ENCODE measurements at regions not wholly inside any gene's neighbourhood (a gene's known extent, or its start where the extent isn't known, plus 50 kb on each side); places are given as distances from the start of the nearest gene placed in this dataset.
"Not testable (repeated sequence)": the region's sequence is repeated elsewhere in the genome, so short reads cannot be mapped to it uniquely, and the experiment has no call there.

GRCh38 chr9:40592406-40592805, 536.1 kb downstream of the FOXD4L6 start:
- CTCF ChIA-PET, POLR2A ChIA-PET: not testable (repeated sequence)
- H3K36me3 Mint-ChIP-seq: peaks cover 12% of the 10 kb centered on the region

GRCh38 chr9:40591915-40592314, 536.6 kb downstream of the FOXD4L6 start:
- POLR2A ChIA-PET, CTCF ChIA-PET, H3K27ac Mint-ChIP-seq, H3K4me1 Mint-ChIP-seq, ATAC-seq, H3K4me3 Mint-ChIP-seq: not testable (repeated sequence)
- Mint-ChIP-seq H3K9me3 (peaks cover 12% of the 10 kb centered on the region), H3K36me3 (peaks cover 12% of the 10 kb centered on the region), H3K27me3 (ENCODE audit: low read depth) (peaks cover 42% of the 10 kb centered on the region)
- peak; percentile 12 for DNase-seq (ENCODE audit: low spot score)

More at GRCh38 chr9:40592406-40592805, 536.1 kb downstream of the FOXD4L6 start:
- not testable (repeated sequence) for ATAC-seq; H3K27ac Mint-ChIP-seq; H3K4me1 Mint-ChIP-seq; H3K4me3 Mint-ChIP-seq; DNase-seq (ENCODE audit: low spot score)
- H3K27me3 Mint-ChIP-seq (ENCODE audit: low read depth): peaks cover 45% of the 10 kb centered on the region
- peaks cover 12% of the 10 kb centered on the region for H3K9me3 Mint-ChIP-seq

DNA sequence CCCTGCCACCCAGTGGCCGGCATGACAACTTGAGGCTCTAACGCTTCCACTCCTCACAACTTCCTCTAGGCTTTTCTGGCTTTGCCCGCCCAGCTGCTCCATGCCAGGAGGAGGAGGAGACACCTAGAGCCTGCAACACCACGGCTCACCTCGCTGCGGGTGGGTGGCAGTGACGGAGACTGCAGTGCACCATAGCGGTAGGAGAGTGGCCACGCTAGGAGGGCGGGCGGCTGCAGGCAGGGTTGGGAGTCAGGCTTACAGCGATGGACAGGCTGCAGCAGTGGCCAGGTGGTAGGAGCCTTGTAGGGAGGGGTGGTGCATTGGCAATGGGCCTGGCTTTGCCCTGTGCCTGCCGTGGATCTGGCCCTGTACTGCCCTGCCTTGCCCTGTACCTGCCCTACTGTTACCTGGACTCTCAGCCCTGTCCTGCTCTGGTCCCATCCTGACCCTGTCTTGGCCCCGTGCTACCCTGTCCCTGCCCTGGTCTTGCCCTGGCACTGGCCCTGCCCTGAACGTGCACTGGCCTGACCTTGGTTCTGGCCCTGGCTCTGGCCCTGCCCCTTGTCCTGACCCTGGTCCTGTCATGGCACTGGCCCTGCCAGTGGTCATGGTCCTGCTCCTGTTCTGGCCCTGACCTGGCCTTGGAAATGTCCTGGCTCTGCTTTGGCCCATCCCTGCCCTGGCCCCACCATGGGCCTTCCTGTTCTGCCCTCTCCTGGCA, 540.8 kb downstream of the FOXD4L6 start:
- H3K4me3 Mint-ChIP-seq, H3K4me1 Mint-ChIP-seq, H3K27ac Mint-ChIP-seq, ATAC-seq, POLR2A ChIA-PET, H3K9me3 Mint-ChIP-seq, H3K36me3 Mint-ChIP-seq, CTCF ChIA-PET: not testable (repeated sequence)
- H3K27me3 Mint-ChIP-seq (ENCODE audit: low read depth): peaks cover 23% of the 10 kb centered on the region
- DNase-seq (ENCODE audit: low spot score): peak; percentile 19

DNA sequence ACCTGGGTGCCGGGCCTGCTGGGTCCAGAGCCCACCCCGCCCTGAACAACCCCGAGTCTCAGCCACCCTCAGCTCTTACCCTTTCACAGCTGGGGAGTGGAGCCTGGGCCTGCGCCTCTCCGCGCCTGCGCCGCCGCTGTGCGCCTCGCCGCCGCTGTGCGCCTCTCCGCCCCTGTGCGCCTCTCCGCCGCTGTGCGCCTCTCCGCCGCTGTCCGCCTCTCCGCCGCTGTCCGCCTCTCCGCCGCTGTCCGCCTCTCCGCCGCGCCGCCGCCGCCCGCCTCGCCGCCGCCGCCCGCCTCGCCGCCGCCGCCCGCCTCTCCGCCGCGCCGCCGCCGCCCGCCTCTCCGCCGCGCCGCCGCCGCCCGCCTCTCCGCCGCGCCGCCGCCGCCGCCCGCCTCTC, 544.4 kb downstream of the FOXD4L6 start:
- ATAC-seq, H3K9me3 Mint-ChIP-seq, CTCF ChIA-PET, H3K27ac Mint-ChIP-seq, H3K36me3 Mint-ChIP-seq, POLR2A ChIA-PET: not testable (repeated sequence)
- DNase-seq (ENCODE audit: low spot score): peak; percentile 45
- H3K4me1 Mint-ChIP-seq: peaks cover 15% of the 10 kb centered on the region
- peaks cover 33% of the 10 kb centered on the region for H3K27me3 Mint-ChIP-seq (ENCODE audit: low read depth)
- peak overlapping the region; percentile 37 for H3K4me3 Mint-ChIP-seq

DNA sequence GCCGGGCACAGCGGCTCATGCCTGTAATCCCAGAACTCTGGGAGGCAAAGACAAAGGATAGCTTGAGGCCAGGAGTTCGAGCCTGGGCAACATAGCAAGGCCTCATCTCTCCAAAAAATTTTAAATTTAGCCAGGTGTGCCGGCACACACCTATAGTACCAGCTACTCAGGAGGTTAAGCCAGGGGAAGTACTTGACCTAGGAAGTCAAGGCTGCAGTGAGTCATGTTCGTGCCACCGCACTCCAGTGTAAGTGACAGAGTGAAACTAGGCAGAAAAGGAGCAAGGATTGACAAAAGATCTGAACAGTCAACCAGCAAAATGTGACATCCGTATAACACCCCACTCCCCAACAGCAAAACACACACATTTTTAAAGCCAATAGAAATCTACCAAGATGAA, 545.3 kb downstream of the FOXD4L6 start:
- CTCF ChIA-PET; ATAC-seq; H3K9me3 Mint-ChIP-seq; POLR2A ChIA-PET; H3K27ac Mint-ChIP-seq; H3K36me3 Mint-ChIP-seq; DNase-seq (ENCODE audit: low spot score): not testable (repeated sequence)
- peaks cover 20% of the 10 kb centered on the region for H3K4me1 Mint-ChIP-seq
- H3K27me3 Mint-ChIP-seq (ENCODE audit: low read depth): peaks cover 38% of the 10 kb centered on the region
- H3K4me3 Mint-ChIP-seq: peak overlapping the region; percentile 61

- peaks cover 20% of the 10 kb centered on the region for H3K4me1 Mint-ChIP-seq
- H3K36me3 Mint-ChIP-seq, H3K9me3 Mint-ChIP-seq, CTCF ChIA-PET, ATAC-seq, H3K27ac Mint-ChIP-seq, POLR2A ChIA-PET: not testable (repeated sequence)
- TF ChIP-seq MAX (CRISPR knock-in tag; IDR thresholded peaks at IDR 0.05): peak; percentile 24; the same call in 1 of the 2 replicates
- DNase-seq (ENCODE audit: low spot score): peak; percentile 25
- H3K4me3 Mint-ChIP-seq: peak overlapping the region; percentile 43
- peaks cover 36% of the 10 kb centered on the region for H3K27me3 Mint-ChIP-seq (ENCODE audit: low read depth)
Observed at GRCh38 chr9:40578908-40579307, 549.6 kb downstream of the FOXD4L6 start.
